Frontal cortex (tissue), 3 donors: ENCODE measurements at regions not wholly inside any gene's neighbourhood (a gene's known extent, or its start where the extent isn't known, plus 50 kb on each side); places are given as distances from the start of the nearest gene placed in this dataset.

Experiments used
- DNase-seq, 2 donors: peaks; one replicate each; pipeline ENCODE4 v3.0.0; 2012; ENCODE audit warnings: low spot score in 2 of 2
- FAIRE-seq: peaks from 2 replicates; lab custom pipeline; 2012; peaks lifted over from hg19 to GRCh38; lab: Jason Lieb, UNC
- donor health status: control.
- donor health status: control.
- donor health status: control.

DNA sequence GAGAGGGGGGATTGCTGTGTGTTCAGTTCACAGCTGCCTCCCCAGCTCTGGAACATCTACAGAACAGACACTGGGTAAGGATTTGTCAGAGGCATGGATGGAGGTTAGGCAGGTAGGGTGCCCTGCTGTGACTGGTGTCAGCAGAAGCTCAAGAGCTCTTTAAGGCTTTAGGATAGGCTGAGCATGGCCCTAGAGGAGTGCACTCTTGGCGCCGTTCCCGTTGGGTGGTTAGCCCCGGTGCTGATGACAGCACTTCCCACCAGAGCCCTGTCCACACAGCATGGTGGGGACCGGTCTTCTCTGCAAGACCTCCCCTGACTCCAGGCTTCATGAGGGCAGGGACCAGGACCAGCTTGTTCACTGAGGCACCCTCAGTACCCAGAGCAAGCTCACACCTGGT lies 262.0 kb downstream of the BMP7 start:
- FAIRE-seq (no peak), DNase-seq (no peak)

DNA sequence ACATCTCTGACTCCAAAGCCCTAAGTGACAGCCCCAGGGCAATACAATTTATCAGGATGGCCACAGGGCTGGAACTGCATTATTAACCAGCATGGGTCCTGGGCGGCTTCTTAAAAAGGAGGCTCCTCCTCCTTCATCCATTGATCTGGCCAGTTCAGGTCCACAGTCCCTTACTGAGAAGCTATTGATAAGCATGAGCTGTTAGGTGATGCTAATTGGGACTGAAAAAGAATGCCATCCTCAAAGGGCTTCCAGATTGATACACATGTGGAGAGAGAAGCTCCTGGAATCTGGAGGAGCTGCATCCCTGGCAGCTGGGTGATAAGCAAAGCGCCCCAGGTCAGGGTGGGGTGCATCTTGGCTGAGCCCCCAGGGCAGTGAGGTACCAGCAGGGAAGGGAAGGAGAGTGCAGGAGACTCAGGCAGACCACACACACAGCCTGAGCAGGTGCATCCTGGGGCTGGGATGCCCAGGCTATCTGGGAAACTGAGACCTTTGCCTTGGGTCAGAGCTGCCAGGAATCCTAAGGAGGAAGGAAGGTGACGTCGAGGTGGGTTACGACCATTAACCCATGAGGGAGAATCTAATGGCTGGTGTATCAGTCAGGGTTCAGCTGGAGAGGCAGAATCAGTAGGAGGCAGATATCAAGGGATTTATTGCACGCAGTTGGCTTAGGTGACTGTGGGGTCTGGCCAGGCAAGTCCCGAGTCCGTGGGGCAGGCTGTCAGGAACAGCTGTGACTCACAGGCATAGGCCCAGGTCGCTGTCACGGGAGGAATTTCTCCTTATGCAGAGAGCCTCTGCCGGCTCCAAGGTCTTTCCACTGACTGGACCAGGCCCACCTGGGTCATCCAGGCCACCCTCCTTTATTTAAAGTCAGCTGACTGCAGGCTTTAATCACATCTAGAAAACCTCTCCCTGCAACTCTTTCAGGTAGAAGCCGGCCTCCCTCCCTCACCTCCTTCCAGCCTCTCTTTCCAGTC lies 261.2 kb downstream of the BMP7 start:
- DNase-seq (no peak), FAIRE-seq (no peak)

GRCh38 chr20:57006411-57007170 lies 259.9 kb downstream of the BMP7 start:
- FAIRE-seq (no peak), DNase-seq (no peak)

GRCh38 chr20:57007171-57007540 lies 259.3 kb downstream of the BMP7 start:
- no peak for DNase-seq
- no peak for FAIRE-seq

DNA sequence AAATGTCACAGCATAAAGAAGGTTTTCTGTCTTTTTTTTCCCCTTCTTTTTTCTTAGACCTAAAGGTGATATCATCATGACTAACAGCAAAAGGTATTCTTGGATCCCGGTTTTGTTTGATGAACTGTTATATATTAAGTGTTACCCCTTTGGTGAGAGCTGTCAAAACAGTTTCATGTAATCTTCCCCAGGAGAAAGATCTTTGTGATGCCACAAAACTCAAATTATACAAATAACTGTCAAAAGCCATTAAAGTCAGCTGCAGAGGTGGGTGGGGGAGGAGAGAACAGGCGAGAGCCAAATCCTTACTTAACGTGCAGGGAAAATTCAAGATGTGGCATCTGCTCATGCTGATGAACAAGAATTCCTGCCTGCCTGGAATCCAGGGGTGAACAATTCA lies 258.2 kb downstream of the BMP7 start:
- DNase-seq: no peak
- no peak for FAIRE-seq

- DNase-seq: no peak
- FAIRE-seq: no peak
Measured at GRCh38 chr20:57009355-57009754, 257.1 kb downstream of the BMP7 start.

DNA sequence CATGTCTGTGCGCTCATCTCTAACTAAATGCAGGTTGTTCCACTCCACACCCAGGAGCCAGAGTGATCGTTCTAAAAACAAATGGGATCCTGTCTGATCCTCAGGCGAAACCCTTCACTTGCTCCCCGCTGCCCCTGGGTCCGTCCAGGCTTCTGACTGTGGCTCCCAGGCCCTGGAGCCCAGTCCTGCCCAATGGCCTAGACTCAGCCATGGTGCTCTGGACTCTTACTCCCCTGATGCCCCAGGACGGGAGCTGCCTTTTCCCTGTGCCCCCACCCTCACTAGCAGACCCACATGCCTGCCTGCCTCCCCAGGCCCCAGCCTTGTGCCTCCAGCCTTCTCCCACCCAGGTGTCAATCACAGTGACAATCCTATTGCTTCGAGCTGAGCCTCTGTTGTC lies 256.7 kb downstream of the BMP7 start:
- FAIRE-seq (no peak), DNase-seq (no peak)

DNA sequence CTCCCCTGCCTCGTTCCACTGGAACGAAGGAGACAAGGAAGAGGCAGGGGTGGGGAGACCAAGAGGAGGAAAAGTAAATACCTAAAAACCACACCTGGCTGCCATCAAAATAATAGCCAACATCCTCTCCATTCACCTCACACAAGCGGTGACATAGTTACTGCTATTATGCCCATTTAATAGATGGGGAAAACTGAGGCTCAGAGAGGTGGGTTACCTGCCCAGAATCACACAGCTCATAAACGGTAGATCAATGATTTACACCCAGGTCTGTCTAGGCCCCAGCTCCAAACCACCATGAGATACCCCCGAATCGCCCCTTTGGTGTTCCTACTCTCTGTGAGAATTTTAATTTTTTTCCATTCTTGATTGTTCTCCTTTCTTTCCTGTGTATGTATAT lies 253.8 kb downstream of the BMP7 start:
- DNase-seq: no peak
- no peak for FAIRE-seq

- FAIRE-seq: no peak
- DNase-seq: no peak
Measured at GRCh38 chr20:57013217-57013616, 253.2 kb downstream of the BMP7 start.

GRCh38 chr20:57013741-57014140 lies 252.7 kb downstream of the BMP7 start:
- DNase-seq: no peak
- no peak for FAIRE-seq

GRCh38 chr20:57020364-57020763 lies 246.1 kb downstream of the BMP7 start:
- no peak for FAIRE-seq
- DNase-seq: no peak

DNA sequence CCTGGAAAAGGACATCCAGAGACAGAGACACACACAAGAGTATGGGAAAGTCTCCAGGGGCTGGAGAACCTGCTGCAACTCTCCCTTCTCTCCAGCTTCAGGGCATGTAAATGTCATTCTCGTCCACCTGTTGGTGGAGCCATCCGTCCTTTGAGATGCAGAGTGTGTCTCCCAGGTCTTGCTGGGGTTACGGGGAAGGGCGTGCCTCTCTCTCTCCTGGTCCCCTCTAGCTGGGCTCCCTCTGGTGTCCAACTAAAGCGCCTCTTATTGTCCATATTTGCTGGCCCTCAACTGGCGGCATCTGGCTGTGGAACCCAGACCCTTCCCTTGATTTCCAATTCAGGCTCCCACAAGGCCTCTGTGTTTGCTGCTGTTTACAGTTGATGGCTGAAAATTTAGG lies 244.1 kb downstream of the BMP7 start:
- FAIRE-seq: no peak
- no peak for DNase-seq

DNA sequence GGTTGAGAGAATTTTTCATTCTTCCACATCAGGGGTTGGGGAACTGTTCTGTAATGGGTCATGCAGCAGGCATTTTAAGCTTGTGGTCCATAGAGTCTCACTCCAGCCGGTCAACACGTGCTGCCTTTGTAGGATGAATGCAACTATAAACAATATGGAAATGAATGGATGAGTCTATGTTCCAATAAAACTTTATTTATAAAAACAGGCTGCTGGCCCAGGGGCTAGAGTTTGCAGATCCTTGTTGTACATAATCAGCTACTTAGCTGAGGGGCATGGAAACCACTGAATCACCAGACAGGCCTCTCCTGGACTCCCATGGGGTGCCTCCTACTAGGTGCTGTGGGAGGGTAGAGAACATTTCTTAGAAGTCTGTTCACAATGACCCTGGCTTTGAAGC lies 243.4 kb downstream of the BMP7 start:
- DNase-seq (no peak), FAIRE-seq (no peak)

- DNase-seq (no peak), FAIRE-seq (no peak)
Measured at GRCh38 chr20:57023997-57024396, 242.4 kb downstream of the BMP7 start.

GRCh38 chr20:57024849-57025248 lies 241.6 kb downstream of the BMP7 start:
- DNase-seq (no peak), FAIRE-seq (no peak)

DNA sequence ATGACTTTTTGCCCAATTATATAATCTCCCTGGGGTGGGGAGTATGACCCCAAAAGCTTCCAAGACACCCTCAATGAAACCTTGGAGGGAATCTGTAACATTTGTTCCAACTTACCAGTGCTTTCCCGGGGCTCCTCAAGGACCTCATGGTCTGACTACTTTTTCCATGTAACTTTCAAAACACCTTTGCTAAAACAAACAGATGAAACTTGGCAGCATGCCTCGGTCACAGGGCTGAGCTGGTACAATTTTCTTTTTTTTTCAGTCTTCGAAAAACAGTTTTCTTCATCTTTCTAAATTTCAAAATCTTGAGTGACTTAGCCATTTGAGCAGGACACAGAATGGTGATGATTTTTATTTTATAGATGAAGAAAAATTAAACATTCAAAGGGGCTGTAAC lies 241.2 kb downstream of the BMP7 start:
- no peak for FAIRE-seq
- no peak for DNase-seq

DNA sequence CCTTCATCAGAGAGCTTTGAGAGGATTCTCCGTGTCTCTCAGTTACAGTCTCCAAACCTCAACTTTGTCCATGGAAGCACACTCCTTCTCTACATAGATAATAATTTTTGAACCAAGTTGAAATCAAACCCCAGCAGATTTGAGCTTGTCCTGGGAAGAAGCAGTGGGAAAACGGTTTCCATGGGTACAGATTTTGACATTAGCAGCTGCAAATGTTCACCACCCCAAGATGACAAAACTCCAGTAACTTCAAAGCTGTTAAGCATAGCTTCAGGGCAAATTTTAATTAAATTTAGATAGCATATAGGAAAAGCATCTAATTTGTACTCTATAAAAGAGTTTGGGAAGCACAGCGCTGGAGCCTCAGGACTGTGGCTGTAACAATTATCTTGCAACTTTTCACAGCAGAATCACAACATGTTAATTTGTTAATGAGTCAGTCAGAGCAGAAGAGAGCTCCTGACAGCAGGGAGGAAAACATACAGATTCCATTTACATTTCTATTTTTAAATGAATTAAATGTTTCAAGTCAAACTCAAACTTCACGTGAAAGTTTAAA lies 240.7 kb downstream of the BMP7 start:
- DNase-seq (no peak), FAIRE-seq (no peak)

DNA sequence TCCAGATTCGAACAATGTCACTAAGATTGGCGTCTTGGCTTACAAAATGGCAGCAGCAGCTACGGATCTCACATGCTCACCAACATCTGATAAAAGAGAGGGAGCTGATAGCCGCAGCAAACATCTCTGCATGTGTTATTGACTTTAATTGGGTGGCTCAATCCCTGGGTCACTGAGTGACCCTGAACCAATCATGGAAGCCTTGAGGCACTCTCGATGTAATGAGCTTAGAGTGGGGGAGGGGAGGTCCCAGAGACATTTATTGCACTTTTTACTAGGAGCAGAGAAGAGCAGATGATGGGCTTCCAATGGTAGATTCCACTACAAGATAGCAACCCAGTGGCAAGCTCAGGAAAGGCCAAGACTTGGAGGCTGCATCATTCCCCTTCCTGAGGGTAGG lies 238.7 kb downstream of the BMP7 start:
- no peak for DNase-seq
- FAIRE-seq: no peak

DNA sequence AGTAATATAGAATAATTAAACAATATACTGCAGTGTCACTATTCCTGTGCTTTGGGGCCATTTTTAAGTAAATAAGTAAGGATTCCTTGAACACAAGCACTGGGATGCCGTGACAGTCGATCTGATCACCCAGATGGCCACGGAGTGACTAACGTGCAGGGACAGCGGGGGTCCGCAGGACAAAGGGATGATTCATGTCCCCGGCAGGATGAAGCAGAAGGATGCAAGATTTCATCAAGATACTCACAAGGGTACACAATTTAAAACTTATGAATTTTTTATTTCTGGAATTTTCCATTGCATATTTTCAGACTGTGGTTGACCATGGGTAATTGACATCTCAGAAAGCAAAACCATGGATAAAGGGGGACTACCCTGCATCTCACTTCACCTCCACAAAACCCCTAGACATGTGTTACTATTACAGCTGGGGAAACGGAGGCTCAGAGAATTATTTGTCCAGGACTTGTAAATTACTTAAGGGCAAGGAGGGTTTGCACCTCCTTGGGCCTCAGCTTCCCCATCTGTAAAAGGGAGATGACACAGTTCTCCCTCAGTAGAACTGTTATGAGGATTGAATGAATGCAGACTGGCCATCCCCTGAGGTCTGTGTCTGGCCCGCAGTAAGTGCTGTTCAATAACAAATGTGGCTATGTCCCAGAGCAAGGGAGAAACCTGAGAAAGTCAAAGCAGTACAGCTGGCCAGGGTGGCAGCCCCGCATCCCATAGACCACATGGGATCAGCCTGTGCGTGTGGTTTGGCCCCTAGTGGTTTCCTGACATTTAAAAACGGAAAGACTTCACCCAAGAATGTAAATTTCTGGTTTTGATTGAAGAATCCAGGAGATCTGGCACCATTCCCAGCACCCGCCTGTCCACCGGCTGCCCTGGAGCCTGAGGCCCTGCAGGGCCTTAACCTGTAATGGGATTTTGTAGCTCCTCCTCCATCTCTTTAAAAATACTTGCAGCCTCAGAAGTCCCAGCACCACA lies 235.5 kb downstream of the BMP7 start:
- DNase-seq: no peak
- FAIRE-seq: no peak

DNA sequence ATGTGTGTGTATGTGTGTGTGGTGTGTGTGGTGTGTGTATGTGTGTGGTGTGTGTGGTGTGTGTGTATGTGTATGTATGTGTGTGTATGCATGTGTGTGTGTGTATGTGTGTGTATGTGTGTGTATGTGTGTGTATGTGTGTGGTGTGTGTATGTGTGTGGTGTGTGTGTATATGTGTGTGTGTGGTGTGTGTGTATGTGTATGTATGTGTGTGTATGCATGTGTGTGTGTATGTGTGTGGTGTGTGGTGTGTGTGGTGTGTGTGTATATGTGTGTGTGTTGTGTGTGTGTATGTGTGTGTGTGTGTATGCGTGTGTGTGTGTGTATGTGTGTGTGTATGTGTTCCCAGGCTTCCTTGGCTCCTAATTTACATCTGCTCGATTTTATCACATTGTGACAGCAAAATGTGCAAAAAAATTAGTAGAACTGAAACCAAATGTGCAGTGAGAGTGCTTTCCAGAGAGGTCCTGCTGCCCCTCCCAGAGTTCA lies 234.5 kb downstream of the BMP7 start:
- DNase-seq (no peak), FAIRE-seq (no peak)
